Stimulated activated CD8-positive, alpha-beta memory T cell treated with anti-CD3 and anti-CD28 coated beads, Interleukin-7, amount 100 ng/mL, for 48 hours (primary cell): ENCODE measurements at regions not wholly inside any gene's neighbourhood (a gene's known extent, or its start where the extent isn't known, plus 50 kb on each side); places are given as distances from the start of the nearest gene placed in this dataset.

Experiments used
- DNase-seq, 2 donors: peaks; one replicate each; pipeline ENCODE4 v3.0.0-alpha.2; 2020; ENCODE audit warnings: low read depth in 1 of 2; ENCODE audit errors: extremely low read depth in 1 of 2

- no peak for DNase-seq
Observed at GRCh38 chr9:129276486-129277230, 98.6 kb upstream of the IER5L start.

- no peak for DNase-seq
Observed at GRCh38 chr9:129275626-129276247, 97.7 kb upstream of the IER5L start.

DNA sequence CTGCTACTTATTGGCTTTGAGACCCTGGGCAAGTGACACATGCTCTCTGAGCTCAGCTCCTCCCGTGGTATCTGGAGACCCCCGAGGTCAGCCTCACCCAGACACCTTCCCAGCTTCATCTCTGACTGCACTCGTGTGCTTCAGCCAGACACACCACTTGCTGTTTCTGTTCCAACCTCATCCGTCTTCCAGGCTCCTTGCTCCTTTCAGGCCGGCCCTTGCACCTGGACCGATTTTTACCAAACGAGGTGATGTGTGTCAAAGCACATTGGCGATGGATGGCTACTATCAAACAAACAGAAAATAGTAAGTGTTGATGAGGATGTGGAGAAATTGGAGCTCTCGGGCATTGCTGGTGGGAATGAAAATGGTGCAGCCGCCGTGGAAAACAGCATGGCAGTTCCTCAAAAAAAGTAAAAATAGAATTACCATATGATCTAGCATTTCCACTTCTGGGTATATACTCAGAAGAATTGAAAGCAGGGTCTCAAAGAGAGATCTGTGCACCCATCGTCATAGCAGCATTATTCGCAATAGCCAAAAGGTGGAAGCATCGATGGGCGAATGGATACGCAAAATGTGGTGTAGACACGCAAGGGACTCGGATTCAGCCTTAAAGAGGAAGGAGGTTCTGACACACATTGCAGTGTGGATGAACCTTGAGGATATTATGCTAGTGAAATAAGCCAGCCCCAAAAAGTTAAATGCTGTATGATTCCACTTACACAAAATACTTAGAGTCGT is 96.1 kb upstream of the IER5L start:
- DNase-seq: no peak

GRCh38 chr9:129273136-129273895 is 95.3 kb upstream of the IER5L start:
- DNase-seq: no peak

GRCh38 chr9:129272348-129273025 is 94.4 kb upstream of the IER5L start:
- DNase-seq: no peak

GRCh38 chr9:129270903-129271431 is 92.9 kb upstream of the IER5L start:
- DNase-seq: no peak

DNA sequence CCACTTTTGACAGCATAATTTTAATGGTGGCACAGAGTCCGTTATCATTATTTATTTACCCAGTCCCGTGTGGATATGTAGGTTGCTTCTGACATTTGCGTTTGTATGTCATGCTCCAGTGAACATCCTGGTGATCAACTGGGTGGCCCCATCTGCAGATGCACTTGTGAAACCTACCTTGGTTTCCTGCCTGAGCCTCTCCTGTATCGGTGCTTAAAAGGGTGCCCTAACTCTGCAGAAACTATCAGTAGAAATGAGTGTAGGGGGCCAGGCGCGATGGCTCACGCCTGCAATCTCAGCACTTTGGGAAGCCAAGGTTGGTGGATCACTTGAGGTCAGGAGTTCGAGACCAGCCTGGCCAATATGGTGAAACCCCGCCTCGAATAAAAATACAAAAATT is 92.1 kb upstream of the IER5L start:
- peak; percentile 19 to 52 for DNase-seq

DNA sequence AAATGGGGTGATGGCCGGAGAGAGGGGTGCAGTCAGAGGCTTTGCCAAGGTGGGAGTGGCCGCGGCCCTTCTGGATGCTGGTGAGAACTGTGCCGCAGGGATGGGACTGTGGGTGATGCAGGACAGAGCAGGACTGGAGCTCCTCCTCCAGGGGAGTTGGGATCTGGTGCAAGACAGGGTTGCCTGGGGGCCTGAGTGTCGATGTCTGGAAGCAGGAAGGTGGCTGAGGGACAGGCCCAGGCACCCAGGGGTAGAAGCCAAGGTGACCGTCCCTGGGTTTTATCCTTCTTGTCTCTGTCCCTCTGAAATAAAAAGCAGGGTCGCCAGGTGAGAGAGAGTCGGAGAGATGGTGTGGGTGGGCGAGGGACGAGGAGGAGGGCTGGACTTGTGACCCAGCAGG is 89.1 kb upstream of the IER5L start:
- no peak for DNase-seq

DNA sequence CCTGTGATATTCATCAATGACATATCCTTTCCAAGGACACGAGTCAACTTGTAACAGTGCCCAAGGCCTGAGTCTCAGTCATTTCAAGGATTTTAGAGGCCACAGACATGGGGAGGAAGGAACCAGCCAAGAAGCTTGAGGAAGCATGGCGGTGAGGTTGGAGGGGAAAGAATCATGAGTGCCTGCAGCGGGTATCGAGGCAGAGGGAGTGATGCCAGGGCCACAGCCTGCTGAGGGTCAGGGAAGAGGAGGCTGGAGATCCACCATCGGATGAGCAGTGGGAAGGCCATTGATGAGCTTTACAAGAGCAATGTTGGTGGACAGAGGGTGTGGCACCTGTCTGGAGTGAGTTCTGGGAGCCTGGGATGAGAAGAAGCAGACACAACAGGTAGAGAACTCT is 88.5 kb upstream of the IER5L start:
- no peak for DNase-seq

DNA sequence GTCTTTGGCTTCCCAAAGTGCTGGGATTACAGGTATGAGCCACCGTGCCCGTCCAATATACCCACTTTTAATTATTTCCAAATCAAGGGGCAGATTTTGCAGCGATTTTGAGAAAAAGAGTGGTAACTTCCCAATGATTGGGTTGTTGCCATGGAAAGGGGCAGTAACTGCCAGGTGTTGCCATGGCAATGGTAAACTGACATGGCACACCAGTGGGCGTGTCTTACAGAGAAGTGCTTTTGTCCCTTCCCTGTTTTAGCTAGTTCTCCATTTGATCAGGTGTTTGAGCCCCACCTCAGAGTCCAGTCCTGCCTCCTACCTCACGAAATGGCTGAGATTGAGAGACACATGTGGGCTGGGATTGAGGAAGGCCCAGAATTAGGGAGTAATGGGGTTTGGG is 86.3 kb upstream of the IER5L start:
- no peak for DNase-seq

- no peak for DNase-seq
Observed at GRCh38 chr9:129263836-129264235, 85.8 kb upstream of the IER5L start.

DNA sequence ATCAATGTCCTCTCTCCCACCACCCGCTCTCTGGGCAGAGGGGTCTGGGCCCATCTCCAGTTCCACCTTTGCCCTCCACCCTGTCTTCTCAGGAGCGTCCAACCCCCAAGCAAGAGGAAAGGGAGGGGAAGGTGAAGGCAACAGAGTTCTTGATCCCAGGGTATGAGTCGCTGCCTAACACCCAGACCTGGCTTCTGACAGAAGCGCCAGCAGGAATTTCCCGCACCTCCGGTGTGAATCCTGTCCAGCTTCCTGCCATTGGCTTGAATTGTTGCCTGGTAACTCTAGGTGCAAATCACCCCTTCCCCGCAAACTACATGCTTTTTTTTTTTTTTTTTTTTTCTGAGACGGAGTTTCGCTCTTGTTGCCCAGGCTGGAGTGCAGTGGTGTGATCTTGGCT is 84.2 kb upstream of the IER5L start:
- no peak for DNase-seq

GRCh38 chr9:129259375-129259774 is 81.3 kb upstream of the IER5L start:
- DNase-seq: no peak

GRCh38 chr9:129258823-129259301 is 80.8 kb upstream of the IER5L start:
- DNase-seq: no peak

DNA sequence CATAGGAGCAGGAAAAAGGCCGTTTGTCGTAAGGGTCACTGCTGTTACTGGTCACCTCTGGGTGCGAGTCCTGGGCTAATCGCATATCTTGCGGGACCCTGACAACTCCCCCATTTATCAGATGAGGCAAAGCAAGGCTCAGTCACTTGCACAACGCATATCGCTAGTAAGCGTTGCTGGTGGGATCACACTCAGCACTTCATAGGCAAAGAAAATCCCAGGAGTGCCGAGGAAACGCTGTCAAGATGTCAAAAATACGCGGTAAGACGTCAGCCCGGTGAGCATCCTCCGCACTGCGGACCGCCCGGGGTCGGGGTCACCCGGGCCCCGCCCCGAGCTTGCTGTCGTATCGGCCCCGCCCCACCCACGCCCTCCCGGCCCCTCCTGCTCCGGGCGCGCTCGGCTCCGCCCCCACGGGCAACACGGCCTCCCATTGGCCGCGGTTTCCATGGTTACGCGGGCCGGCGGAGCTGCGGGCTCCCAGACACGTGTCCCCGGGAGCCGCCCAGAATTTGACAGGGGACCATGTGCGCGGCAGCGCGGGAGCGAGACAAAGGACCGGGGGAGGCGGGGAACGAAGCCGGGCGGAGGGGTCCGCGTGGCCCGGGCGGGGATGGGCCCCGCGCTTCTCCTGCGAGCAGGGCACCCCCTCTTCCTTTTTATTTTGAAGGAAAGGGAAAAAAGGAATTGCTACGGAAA is 80.2 kb upstream of the IER5L start:
- DNase-seq: peak; percentile 81 to 85

GRCh38 chr9:129256959-129257713 is 79.1 kb upstream of the IER5L start:
- DNase-seq: no peak

- no peak for DNase-seq
Observed at GRCh38 chr9:129254566-129255287, 76.7 kb upstream of the IER5L start.

GRCh38 chr9:129253803-129254381 is 75.8 kb upstream of the IER5L start:
- DNase-seq: no peak
